GM12892 (cell line): ENCODE measurements at regions not wholly inside any gene's neighbourhood (a gene's known extent, or its start where the extent isn't known, plus 50 kb on each side); places are given as distances from the start of the nearest gene placed in this dataset.

Experiments
- POLR2A ChIP-seq: IDR thresholded peaks from 2 replicates; pipeline ENCODE4 v1.6.1; 2011; ENCODE audit warnings: low read depth, low read length, control low read depth
- POLR2AphosphoS5 ChIP-seq: IDR thresholded peaks from 2 replicates; pipeline ENCODE4 v1.6.1; 2011; ENCODE audit warnings: low read depth, low read length, control low read depth
- TAF1 ChIP-seq: IDR thresholded peaks from 2 replicates; pipeline ENCODE4 v1.6.1; 2011; ENCODE audit warnings: low read depth, mild to moderate bottlenecking, control low read depth, low read length, borderline replicate concordance

GRCh38 chrX:91137883-91138282, 296.8 kb upstream of the PABPC5 start:
- no peak for TF ChIP-seq POLR2AphosphoS5
- no peak for TF ChIP-seq POLR2A
- TF ChIP-seq TAF1, result no peak
